Body of pancreas (tissue), 4 donors: ENCODE measurements at regions not wholly inside any gene's neighbourhood (a gene's known extent, or its start where the extent isn't known, plus 50 kb on each side); places are given as distances from the start of the nearest gene placed in this dataset.
"Not testable (repeated sequence)": the region's sequence is repeated elsewhere in the genome, so short reads cannot be mapped to it uniquely, and the experiment has no call there.

Experiments used
- ATAC-seq: fragments of 150-250 bp; one replicate; pipeline ENCODE4 v1.9.1; 2016
- DNase-seq, 4 donors: peaks; one replicate each; pipeline ENCODE4 v3.0.0-alpha.2; 2019
- H3K27ac ChIP-seq, 4 donors: fragments of 200-600 bp; sonication (generic); 1 replicate in 3 of 4; 2 replicates in 1 of 4; pipeline versions ENCODE4 v1.5.1 to v1.6.1; 2016 to 2019; ENCODE audit warnings: mild to moderate bottlenecking in 1 of 4, mixed read lengths in 1 of 4, moderate library complexity in 1 of 4
- H3K27me3 ChIP-seq, 2 donors: fragments of 200-600 bp; sonication (generic); one replicate each; pipeline ENCODE4 v1.6.0; 2016; ENCODE audit warnings: mild to moderate bottlenecking in 1 of 2
- H3K36me3 ChIP-seq, 2 donors: fragments of 200-600 bp; sonication (generic); replicated peaks in 1 of 2; 2 replicates each; pipeline ENCODE4 v1.5.1; 2016; ENCODE audit warnings: low read depth in 2 of 2; ENCODE audit not compliant: insufficient read depth in 1 of 2
- H3K4me1 ChIP-seq: fragments of 200-600 bp; sonication (generic); one replicate; pipeline ENCODE4 v1.6.0; 2016
- H3K4me3 ChIP-seq, 2 donors: fragments of 200-600 bp; sonication (generic); 1 replicate in 1 of 2; 2 replicates in 1 of 2; pipeline ENCODE4 v1.5.1; 2016 to 2019
- H3K9me3 ChIP-seq, 3 donors: fragments of 200-600 bp; sonication (generic); 1 replicate in 2 of 3; 2 replicates in 1 of 3; pipeline ENCODE4 v1.5.1; 2016
- CTCF ChIP-seq, 7 experiments: fragments of 450-650 bp in 4 of 7; fragments of 200-600 bp in 3 of 7; sonication (generic) in 3 of 7; IDR thresholded peaks; one replicate each; pipeline ENCODE4 v1.5.1; 2016 to 2019; ENCODE audit warnings: antibody characterized with exemption in 7 of 7
- POLR2A ChIP-seq, 3 donors: fragments of 450-650 bp; IDR thresholded peaks; one replicate each; pipeline ENCODE4 v1.6.1; 2016; ENCODE audit warnings: antibody characterized with exemption in 3 of 3, mild to moderate bottlenecking in 2 of 3
- WGBS, 2 donors: methylation state at CpG; one replicate each; pipeline ENCODE4 v1.1.5; 2017; 5-methylcytosine and 5-hydroxymethylcytosine counted together
- intact Hi-C: fragments of 100-400 bp; cut with DNase I; formaldehyde crosslinking; loops from one replicate; pipeline ENCODE4 v1.15.1; 2023

- 85 to 95% methylated on average over 3 of the region's 3 CpGs for WGBS, 2 donors
- Histone ChIP-seq H3K27ac (no peak overlapping the region), H3K27me3 (no peaks in the 10 kb centered on the region), H3K9me3 (no peaks in the 10 kb centered on the region), H3K36me3 (no peaks in the 10 kb centered on the region), H3K4me1 (peaks cover 7% of the 10 kb centered on the region), H3K4me3 (no peak overlapping the region)
- ATAC-seq = no peak
- TF ChIP-seq CTCF (IDR thresholded peaks at IDR 0.05) (no peak), POLR2A (IDR thresholded peaks at IDR 0.05) (no peak)
- intact Hi-C loops = no loop called here
- DNase-seq = no peak
Observed at GRCh38 chr5:67875601-67876000, 340.0 kb upstream of the PIK3R1 start.

GRCh38 chr5:67873935-67874334, 341.6 kb upstream of the PIK3R1 start:
- H3K27ac ChIP-seq = no peak overlapping the region
- H3K9me3 ChIP-seq = no peaks in the 10 kb centered on the region
- no peak for ATAC-seq
- H3K4me3 ChIP-seq = no peak overlapping the region
- H3K36me3 ChIP-seq = no peaks in the 10 kb centered on the region
- intact Hi-C loops = no loop called here
- no peaks in the 10 kb centered on the region for H3K27me3 ChIP-seq
- DNase-seq = no peak
- TF ChIP-seq CTCF (IDR thresholded peaks at IDR 0.05) (no peak), POLR2A (IDR thresholded peaks at IDR 0.05) (no peak)
- peaks cover 7% of the 10 kb centered on the region for H3K4me1 ChIP-seq

GRCh38 chr5:67870662-67871061, 344.9 kb upstream of the PIK3R1 start:
- WGBS, 2 donors = 38 to 57% methylated on average over 3 of the region's 3 CpGs

GRCh38 chr5:67864335-67864734, 351.2 kb upstream of the PIK3R1 start:
- H3K9me3 ChIP-seq, ATAC-seq: not testable (repeated sequence)

More at GRCh38 chr5:67870662-67871061, 344.9 kb upstream of the PIK3R1 start:
- H3K4me3 ChIP-seq = no peak overlapping the region
- TF ChIP-seq POLR2A (IDR thresholded peaks at IDR 0.05) = no peak
- no peak for TF ChIP-seq CTCF (IDR thresholded peaks at IDR 0.05)
- H3K9me3 ChIP-seq = no peaks in the 10 kb centered on the region
- ATAC-seq (no peak), DNase-seq (no peak)
- H3K36me3 ChIP-seq = no peaks in the 10 kb centered on the region
- no peaks in the 10 kb centered on the region for H3K27me3 ChIP-seq
- intact Hi-C loops = no loop called here
- peaks cover 7% of the 10 kb centered on the region for H3K4me1 ChIP-seq
- no peak overlapping the region for H3K27ac ChIP-seq

GRCh38 chr5:67858471-67859031, 357.0 kb upstream of the PIK3R1 start:
- Histone ChIP-seq H3K27me3 (no peaks in the 10 kb centered on the region), H3K4me1 (no peaks in the 10 kb centered on the region), H3K27ac (no peak overlapping the region), H3K9me3 (no peaks in the 10 kb centered on the region), H3K36me3 (no peaks in the 10 kb centered on the region), H3K4me3 (no peak overlapping the region)
- no peak for DNase-seq
- TF ChIP-seq CTCF (IDR thresholded peaks at IDR 0.05) (no peak), POLR2A (IDR thresholded peaks at IDR 0.05) (no peak)
- WGBS, 2 donors = 77 to 82% methylated on average over 5 of the region's 5 CpGs
- intact Hi-C loops = no loop called here
- ATAC-seq = no peak

More at GRCh38 chr5:67864335-67864734, 351.2 kb upstream of the PIK3R1 start:
- intact Hi-C loops, DNase-seq, H3K36me3 ChIP-seq, H3K27me3 ChIP-seq, H3K27ac ChIP-seq, H3K4me1 ChIP-seq, H3K4me3 ChIP-seq: not testable (repeated sequence)
- 32 to 73% methylated on average over 1 of the region's 1 CpG for WGBS, 2 donors
